NCI-H2107 treated with DMSO at 0.1 percent for 48 hours (cell line): ENCODE measurements at regions not wholly inside any gene's neighbourhood (a gene's known extent, or its start where the extent isn't known, plus 50 kb on each side); places are given as distances from the start of the nearest gene placed in this dataset.
"Not testable (repeated sequence)": the region's sequence is repeated elsewhere in the genome, so short reads cannot be mapped to it uniquely, and the experiment has no call there.

Experiments used
- DNase-seq: peaks from one replicate; lab custom pipeline; 2025; ENCODE audit not compliant: unreplicated experiment; lab: John Stamatoyannopoulos, UW

GRCh38 chr12:74076918-74077317 lies 460.7 kb upstream of the ATXN7L3B start:
- no peak for DNase-seq

GRCh38 chr12:74105434-74105833 lies 432.2 kb upstream of the ATXN7L3B start:
- no peak for DNase-seq

GRCh38 chr12:74108729-74109128 lies 428.9 kb upstream of the ATXN7L3B start:
- DNase-seq = no peak

- DNase-seq = no peak
These were observed 425.8 kb upstream of the ATXN7L3B start for GRCh38 chr12:74111688-74112360.

GRCh38 chr12:74119811-74120362 lies 417.7 kb upstream of the ATXN7L3B start:
- DNase-seq = no peak

- DNase-seq = no peak
These were observed 417.0 kb upstream of the ATXN7L3B start for GRCh38 chr12:74120644-74121043.

- no peak for DNase-seq
These were observed 407.9 kb upstream of the ATXN7L3B start for GRCh38 chr12:74129702-74130101.

- no peak for DNase-seq
These were observed 393.2 kb upstream of the ATXN7L3B start for GRCh38 chr12:74144396-74144795.

GRCh38 chr12:74145328-74145727 lies 392.3 kb upstream of the ATXN7L3B start:
- DNase-seq = no peak

- DNase-seq = no peak
These were observed 388.8 kb upstream of the ATXN7L3B start for GRCh38 chr12:74148849-74149248.

GRCh38 chr12:74152370-74152769 lies 385.3 kb upstream of the ATXN7L3B start:
- no peak for DNase-seq

- no peak for DNase-seq
These were observed 371.5 kb upstream of the ATXN7L3B start for GRCh38 chr12:74166096-74166495.

- no peak for DNase-seq
These were observed 368.0 kb upstream of the ATXN7L3B start for GRCh38 chr12:74169607-74170006.

GRCh38 chr12:74170645-74171477 lies 366.8 kb upstream of the ATXN7L3B start:
- no peak for DNase-seq

- no peak for DNase-seq
These were observed 366.1 kb upstream of the ATXN7L3B start for GRCh38 chr12:74171478-74171909.

- DNase-seq = not testable (repeated sequence)
These were observed 362.7 kb upstream of the ATXN7L3B start for GRCh38 chr12:74174961-74175360.

GRCh38 chr12:74185360-74185759 lies 352.3 kb upstream of the ATXN7L3B start:
- DNase-seq = no peak

- no peak for DNase-seq
These were observed 344.4 kb upstream of the ATXN7L3B start for GRCh38 chr12:74193191-74193590.

- no peak for DNase-seq
These were observed 333.4 kb upstream of the ATXN7L3B start for GRCh38 chr12:74204236-74204635.

- no peak for DNase-seq
These were observed 309.6 kb upstream of the ATXN7L3B start for GRCh38 chr12:74227846-74228545.

- DNase-seq = no peak
These were observed 308.0 kb upstream of the ATXN7L3B start for GRCh38 chr12:74229671-74230070.
